D721Med (cell line): ENCODE measurements at regions not wholly inside any gene's neighbourhood (a gene's known extent, or its start where the extent isn't known, plus 50 kb on each side); places are given as distances from the start of the nearest gene placed in this dataset.

Experiments used
- DNase-seq: peaks from one replicate; pipeline ENCODE4 v3.0.0; 2011; ENCODE audit warnings: low spot score; ENCODE audit not compliant: insufficient read length
- FAIRE-seq: peaks from 2 replicates; lab custom pipeline; 2011; peaks lifted over from hg19 to GRCh38; lab: Jason Lieb, UNC
- CTCF ChIP-seq: IDR thresholded peaks from 2 replicates; pipeline ENCODE4 v1.5.1; 2012; ENCODE audit warnings: mild to moderate bottlenecking, control low read depth; ENCODE audit not compliant: insufficient read depth; ENCODE audit errors: missing control alignments

GRCh38 chrX:16496175-16496574 lies 153.8 kb upstream of the S100G start:
- FAIRE-seq (no peak), DNase-seq (no peak)
- no peak for TF ChIP-seq CTCF

GRCh38 chrX:16511796-16512776 lies 137.9 kb upstream of the S100G start:
- no peak for DNase-seq
- TF ChIP-seq CTCF, result no peak
- FAIRE-seq, result no peak

- TF ChIP-seq CTCF, result no peak
- FAIRE-seq, result no peak
- DNase-seq, result no peak
Measured at GRCh38 chrX:16516232-16516876, 133.6 kb upstream of the S100G start.

GRCh38 chrX:16517039-16517605 lies 132.8 kb upstream of the S100G start:
- no peak for TF ChIP-seq CTCF
- FAIRE-seq (no peak), DNase-seq (no peak)

GRCh38 chrX:16518131-16518530 lies 131.8 kb upstream of the S100G start:
- DNase-seq (no peak), FAIRE-seq (no peak)
- no peak for TF ChIP-seq CTCF

GRCh38 chrX:16524316-16524715 lies 125.6 kb upstream of the S100G start:
- FAIRE-seq (no peak), DNase-seq (no peak)
- TF ChIP-seq CTCF, result no peak

- DNase-seq (no peak), FAIRE-seq (no peak)
- TF ChIP-seq CTCF, result no peak
Measured at GRCh38 chrX:16526003-16526402, 124.0 kb upstream of the S100G start.
